ENCODE measurements at regions not wholly inside any gene's neighbourhood (a gene's known extent, or its start where the extent isn't known, plus 50 kb on each side); places are given as distances from the start of the nearest gene placed in this dataset.

- TF ChIP-seq, protein P1, sequence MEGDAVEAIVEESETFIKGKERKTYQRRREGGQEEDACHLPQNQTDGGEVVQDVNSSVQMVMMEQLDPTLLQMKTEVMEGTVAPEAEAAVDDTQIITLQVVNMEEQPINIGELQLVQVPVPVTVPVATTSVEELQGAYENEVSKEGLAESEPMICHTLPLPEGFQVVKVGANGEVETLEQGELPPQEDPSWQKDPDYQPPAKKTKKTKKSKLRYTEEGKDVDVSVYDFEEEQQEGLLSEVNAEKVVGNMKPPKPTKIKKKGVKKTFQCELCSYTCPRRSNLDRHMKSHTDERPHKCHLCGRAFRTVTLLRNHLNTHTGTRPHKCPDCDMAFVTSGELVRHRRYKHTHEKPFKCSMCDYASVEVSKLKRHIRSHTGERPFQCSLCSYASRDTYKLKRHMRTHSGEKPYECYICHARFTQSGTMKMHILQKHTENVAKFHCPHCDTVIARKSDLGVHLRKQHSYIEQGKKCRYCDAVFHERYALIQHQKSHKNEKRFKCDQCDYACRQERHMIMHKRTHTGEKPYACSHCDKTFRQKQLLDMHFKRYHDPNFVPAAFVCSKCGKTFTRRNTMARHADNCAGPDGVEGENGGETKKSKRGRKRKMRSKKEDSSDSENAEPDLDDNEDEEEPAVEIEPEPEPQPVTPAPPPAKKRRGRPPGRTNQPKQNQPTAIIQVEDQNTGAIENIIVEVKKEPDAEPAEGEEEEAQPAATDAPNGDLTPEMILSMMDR (IDR thresholded peaks at IDR 0.05; ENCODE audit: low read depth, low read length): no peak
- DNase-seq (ENCODE audit: low read depth in 2 of 2): no peak
- no peak overlapping the region for H3K4me3 ChIP-seq (replicated peaks in 1 of 2; ENCODE audit: low read depth in 2 of 2, low read length in 2 of 2)
Measured at GRCh38 chr13:99693351-99693750, 192.1 kb downstream of the TM9SF2 start.

DNA sequence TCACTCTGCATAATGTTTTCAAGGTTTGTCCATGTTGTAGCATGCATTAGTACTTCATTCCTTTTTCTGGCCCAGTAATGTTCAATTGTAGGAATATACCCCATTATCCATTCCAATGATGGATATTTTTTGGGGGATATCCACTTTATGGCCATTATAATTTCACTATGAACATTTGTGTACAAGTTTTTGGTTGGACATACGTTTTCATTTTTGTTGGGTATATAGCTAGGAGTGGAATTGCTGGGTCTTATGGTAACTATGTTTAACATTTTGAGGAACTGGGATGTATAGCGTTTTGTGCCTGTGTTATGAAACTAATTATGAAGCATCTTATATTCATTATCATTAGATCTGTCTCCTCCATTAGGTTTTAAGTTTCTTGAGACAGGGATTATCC is 191.6 kb downstream of the TM9SF2 start:
- no peak overlapping the region for H3K4me3 ChIP-seq (replicated peaks in 1 of 2; ENCODE audit: low read depth in 2 of 2, low read length in 2 of 2)
- DNase-seq (ENCODE audit: low read depth in 2 of 2): no peak
- TF ChIP-seq, protein P1 (IDR thresholded peaks at IDR 0.05; ENCODE audit: low read depth, low read length): no peak

DNA sequence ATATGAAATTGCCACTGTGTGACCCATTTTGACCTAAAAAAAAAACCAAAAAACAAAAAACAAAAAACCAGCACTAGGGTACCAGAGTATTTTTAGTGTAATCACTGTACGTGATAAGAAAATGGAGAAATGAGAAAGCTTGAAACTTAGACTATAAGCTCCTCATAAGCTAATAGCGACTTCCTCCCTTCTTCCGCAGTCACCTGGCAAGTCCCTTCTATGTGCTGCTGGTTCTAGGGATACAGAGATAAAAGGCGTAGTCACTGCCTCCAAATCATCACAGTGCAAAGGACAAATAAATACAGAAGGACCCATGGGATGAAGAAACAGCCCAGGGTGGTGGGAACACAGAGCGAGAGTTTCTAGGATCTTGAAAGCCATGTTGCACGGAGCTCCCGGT is 190.3 kb downstream of the TM9SF2 start:
- no peak for DNase-seq (ENCODE audit: low read depth in 2 of 2)
- no peak overlapping the region for H3K4me3 ChIP-seq (replicated peaks in 1 of 2; ENCODE audit: low read depth in 2 of 2, low read length in 2 of 2)
- TF ChIP-seq, protein P1 (IDR thresholded peaks at IDR 0.05; ENCODE audit: low read depth, low read length): no peak

- H3K4me3 ChIP-seq (replicated peaks in 1 of 2; ENCODE audit: low read depth in 2 of 2, low read length in 2 of 2): no peak overlapping the region
- TF ChIP-seq, protein P1 (IDR thresholded peaks at IDR 0.05; ENCODE audit: low read depth, low read length): no peak
- no peak for DNase-seq (ENCODE audit: low read depth in 2 of 2)
Measured at GRCh38 chr13:99690426-99691174, 189.3 kb downstream of the TM9SF2 start.

GRCh38 chr13:99689955-99690354 is 188.7 kb downstream of the TM9SF2 start:
- no peak overlapping the region for H3K4me3 ChIP-seq (replicated peaks in 1 of 2; ENCODE audit: low read depth in 2 of 2, low read length in 2 of 2)
- TF ChIP-seq, protein P1 (IDR thresholded peaks at IDR 0.05; ENCODE audit: low read depth, low read length): no peak

DNA sequence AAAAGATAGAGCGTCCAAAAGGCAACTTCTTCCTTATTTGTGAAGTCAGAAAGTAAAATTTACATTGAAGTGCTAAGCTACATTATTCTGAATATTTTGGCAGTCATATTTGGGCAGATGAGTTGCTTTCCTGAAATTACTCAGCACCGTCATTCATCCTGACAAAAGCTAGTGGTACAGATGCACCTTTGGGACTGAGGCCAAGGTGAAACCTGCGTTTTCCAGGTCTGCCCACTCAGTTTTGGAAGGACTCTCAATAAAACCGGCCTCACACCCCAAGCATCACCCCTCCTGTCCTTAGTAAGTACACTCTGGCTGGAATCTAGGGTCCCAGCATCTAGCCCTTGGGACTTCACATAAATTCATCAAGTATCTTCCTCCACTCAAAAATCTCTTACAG is 187.5 kb downstream of the TM9SF2 start:
- no peak for DNase-seq (ENCODE audit: low read depth in 2 of 2)

More at GRCh38 chr13:99689955-99690354, 188.7 kb downstream of the TM9SF2 start:
- DNase-seq (ENCODE audit: low read depth in 2 of 2): no peak

More for the DNA sequence above, 187.5 kb downstream of the TM9SF2 start:
- H3K4me3 ChIP-seq (replicated peaks in 1 of 2; ENCODE audit: low read depth in 2 of 2, low read length in 2 of 2): no peak overlapping the region
- TF ChIP-seq, protein P1 (IDR thresholded peaks at IDR 0.05; ENCODE audit: low read depth, low read length): no peak

Data from cardiac fibroblast (primary cell).